Pulmonary artery endothelial cell (primary cell): ENCODE measurements at regions not wholly inside any gene's neighbourhood (a gene's known extent, or its start where the extent isn't known, plus 50 kb on each side); places are given as distances from the start of the nearest gene placed in this dataset.
"Not testable (repeated sequence)": the region's sequence is repeated elsewhere in the genome, so short reads cannot be mapped to it uniquely, and the experiment has no call there.

ENCODE experiments used
- DNase-seq: peaks from one replicate; pipeline ENCODE4 v3.0.0-alpha.2; 2011; ENCODE audit warnings: low read depth, low spot score

DNA sequence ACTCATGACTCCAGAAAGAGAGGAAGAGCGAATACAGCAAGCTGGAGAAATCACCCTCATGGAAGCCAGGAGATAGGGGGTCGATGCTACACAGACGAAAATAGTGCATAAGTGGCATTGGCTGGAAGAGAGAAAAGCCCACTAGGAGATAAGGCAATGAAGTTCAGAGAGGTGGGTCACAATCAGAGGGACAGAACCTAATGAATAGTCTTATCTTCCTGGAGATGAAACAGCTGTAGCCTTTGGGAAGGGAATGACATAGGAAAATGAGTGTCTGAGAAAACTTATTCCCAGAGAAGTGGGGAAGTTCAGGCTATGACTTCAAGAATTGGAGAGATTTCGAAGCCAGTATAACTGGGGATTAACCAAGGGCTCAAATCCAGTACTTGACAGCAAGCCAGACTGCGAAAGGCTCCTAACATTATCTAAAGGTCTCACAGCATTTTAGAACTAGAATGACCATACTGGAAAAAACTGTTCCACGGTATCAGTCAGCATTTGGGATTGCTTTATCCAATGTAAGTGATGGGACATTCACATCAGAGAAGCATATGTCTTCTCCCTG lies 211.1 kb downstream of the ZNF365 start:
- no peak for DNase-seq

DNA sequence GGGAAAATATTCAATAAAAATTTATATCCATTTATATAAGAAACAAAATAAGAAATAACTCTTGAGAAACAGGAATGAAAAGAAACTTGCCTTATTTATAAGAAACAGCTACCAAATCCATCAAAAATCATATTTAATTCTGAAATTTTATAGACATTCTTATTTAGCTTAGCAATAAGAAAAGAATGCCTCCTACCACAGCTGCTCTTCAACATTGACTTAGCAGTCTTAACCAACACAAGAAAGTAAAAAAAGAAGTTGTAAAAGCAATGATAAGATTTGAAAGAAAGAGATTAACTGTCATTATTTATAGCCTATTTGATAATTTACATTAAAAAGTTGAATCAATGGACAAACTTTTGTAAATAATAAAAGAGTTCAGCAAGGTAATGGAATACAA lies 212.8 kb downstream of the ZNF365 start:
- no peak for DNase-seq

DNA sequence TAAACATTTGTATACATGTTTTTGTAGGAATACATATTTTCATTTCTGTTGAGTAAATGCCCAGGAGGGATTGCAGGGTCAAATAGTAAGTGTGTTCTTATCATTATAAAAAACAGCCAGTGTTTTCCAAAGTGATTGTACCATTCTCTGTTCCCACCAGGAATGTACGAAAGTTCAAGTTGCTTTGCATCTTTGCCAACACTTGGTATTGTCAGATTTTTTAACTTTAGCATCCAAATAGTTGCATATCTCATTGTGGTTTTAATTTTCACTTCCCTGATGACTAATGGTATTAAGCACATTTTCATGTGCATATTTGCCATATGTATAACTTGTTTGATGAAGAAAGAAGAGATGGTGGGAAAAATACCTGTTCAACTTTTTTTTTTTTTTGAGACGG lies 213.9 kb downstream of the ZNF365 start:
- no peak for DNase-seq

DNA sequence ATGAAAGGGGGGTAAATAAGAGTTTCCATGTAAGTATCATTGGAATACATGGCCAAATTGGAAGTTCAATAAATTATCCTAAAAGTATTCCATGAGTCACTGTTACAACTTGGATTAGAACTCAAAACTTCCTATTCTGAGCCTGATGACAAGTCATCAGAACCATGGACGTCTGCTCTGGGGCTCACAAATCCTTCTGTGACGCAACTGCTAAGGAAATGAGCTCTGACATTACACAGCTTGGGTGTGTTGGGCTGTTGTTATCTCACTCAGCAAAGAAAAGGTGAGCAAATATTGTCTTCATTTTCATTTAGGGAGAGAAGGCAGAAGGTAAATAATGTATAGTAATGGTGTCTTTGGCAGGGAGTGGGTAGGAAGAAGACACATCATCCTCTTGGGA lies 214.8 kb upstream of the ADO start:
- DNase-seq: no peak

DNA sequence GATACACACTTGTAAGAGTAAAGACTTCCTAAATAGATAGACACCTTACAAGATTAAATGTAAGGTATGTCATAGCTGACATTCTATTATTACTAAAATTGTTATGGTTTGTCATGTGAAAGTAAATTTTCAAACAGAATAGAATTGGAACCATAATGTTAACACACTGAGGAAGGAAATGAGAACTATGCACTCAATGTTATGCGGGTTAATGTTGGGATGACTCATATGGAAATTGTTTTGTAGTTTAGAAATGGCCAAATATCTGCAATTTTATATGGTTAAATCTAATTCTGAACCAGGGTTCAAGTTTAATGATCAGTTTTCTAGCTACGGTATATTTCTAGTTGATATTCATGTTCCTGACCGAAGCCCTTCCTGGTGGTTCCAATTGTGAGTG lies 214.2 kb upstream of the ADO start:
- DNase-seq: no peak

DNA sequence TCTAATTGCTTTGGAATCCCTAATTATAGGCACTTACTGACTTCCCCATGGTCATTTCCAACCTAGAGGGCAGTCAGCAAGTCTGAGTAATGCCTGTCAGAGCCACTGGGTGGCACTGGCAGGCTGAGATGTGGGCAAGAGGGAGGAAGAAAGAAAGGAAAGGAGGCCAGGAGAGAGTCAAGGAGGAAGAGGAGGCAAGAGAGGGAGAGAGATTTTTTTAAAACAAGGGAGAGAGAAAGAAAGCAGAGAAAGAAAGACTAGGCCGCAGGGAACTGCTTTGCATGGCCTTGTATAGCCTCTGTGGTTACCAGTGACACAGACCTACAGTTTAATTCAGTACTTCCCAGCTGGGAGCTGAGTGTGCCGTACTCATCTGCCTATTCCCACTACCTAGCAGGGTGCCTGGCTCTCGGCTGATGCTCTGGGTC lies 210.4 kb upstream of the ADO start:
- DNase-seq: no peak

DNA sequence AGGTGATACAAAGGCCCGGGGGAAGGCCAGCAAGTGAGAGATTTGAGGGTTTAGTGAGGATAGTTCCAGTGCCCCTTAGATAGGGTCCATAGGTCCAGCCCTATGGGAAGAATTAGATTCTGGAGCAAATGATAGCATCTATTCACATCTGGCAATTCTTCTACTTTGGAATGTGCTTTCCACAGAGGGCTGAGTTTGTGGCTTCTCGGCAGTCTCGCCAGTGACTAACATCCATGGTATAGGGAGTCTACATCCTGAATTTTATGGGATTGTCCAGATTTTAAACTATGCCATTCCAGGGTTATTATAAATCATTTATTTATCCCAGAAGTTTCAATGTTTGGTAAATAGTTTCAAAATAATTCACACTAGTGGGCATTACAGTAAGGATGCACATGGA lies 207.3 kb upstream of the ADO start:
- DNase-seq: no peak

DNA sequence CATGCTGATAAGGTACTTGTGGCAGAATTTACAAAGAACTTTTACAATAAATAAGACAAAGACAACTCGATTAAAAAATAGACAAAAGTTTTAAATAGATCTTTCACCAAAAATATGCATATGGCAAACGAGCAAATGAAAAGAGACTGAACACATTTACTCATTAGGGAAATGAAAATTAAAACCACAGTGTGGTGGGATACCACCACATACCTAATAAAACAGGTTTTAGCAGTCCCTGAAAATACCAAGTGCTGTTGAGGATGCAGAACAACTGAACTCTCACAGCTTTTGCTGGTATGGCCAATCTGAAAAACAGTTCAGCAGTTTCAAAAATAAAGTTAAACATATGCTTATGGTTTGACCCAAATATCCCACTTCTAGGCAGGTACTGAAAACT lies 205.4 kb upstream of the ADO start:
- DNase-seq: no peak

DNA sequence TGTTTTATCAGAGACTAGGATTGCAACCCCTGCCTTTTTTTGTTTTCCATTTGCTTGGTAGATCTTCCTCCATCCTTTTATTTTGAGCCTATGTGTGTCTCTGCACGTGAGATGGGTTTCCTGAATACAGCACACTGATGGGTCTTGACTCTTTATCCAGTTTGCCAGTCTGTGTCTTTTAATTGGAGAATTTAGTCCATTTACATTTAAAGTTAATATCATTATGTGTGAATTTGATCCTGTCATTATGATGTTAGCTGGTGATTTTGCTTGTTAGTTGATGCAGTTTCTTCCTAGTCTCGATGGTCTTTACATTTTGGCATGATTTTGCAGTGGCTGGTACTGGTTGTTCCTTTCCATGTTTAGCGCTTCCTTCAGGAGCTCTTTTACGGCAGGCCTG lies 198.0 kb upstream of the ADO start:
- DNase-seq: not testable (repeated sequence)

DNA sequence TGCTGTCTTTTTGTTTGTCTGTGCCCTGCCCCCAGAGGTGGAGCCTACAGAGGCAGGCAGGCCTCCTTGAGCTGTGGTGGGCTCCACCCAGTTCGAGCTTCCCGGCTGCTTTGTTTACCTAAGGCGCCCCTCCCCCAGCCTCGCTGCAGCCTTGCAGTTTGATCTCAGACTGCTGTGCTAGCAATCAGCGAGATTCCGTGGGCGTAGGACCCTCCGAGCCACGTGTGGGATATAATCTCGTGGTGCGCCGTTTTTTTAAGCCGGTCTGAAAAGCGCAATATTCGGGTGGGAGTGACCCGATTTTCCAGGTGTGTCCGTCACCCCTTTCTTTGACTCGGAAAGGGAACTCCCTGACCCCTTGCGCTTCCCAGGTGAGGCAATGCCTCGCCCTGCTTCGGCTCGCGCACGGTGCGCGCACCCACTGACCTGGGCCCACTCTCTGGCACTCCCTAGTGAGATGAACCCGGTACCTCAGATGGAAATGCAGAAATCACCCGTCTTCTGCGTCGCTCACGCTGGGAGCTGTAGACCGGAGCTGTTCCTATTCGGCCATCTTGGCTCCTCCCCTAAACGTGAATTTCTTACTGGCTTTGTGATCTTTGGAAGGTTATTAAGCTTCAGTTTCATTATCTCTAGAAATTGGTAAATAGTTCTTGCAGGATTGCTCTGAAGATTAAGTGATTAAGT lies 196.2 kb upstream of the ADO start:
- not testable (repeated sequence) for DNase-seq

DNA sequence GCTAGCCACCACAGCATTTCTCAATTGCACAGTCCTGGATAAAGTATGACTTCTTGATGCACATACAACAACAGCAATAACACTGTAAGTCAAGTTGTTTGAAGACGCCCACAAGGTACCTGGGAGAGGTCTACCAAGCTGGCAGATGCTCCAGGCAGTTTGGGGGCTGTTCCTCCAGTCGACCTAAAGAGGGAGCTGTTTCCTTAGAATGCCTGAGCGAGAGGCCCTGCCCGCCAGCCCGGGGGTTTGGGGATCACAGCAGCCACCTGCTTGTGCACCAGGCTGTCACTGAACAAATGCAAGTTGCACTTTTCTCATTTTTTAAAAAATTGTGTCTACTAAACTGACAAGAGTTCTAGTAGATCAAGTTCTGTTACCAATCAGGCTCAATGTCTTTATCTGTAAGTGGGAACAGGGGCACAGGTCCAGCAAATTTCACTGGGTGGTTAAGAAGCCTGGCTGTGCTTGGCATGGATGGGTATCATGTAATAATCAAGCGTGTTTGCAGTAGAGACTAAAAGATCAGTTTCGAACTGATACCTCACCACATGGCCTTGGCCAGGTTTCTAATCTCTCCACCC lies 193.8 kb upstream of the ADO start:
- no peak for DNase-seq

DNA sequence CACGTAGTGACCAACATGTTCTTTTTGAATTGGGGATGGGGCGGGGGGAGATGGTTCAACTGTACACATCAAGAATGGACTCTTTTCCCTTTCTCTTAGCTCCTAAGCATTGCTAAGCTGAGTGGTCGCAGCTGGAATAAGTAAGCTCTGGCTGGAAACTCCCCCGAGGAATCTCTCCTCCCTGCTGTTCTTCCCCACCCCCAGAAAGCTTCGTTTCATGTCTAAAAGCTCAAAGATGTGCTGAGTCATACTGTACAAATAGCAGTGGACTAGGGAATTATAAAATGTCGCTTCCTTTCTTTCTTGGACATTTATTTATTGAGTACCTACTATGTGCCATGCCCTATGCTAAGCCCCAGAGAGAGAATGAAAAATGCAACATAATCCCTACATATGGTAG lies 191.1 kb upstream of the ADO start:
- DNase-seq: no peak

DNA sequence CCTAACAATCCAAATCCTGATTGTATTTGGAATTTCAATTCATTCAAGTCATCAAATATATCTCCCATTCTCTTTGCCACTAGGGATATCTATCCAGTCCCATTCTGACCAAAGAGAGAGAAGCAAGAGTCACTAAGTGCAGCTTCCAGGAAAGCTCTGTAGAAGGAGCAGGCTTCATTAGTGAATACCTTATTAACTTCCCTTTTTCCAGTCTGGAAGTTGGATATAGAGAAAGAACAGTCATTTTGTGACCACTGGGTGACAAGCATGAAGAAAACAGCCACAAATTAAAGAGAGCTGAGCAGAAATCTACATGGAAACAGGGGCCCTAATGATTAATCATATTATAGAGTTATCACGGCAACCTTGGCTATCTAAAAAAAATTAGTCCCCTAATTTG lies 190.7 kb upstream of the ADO start:
- no peak for DNase-seq

DNA sequence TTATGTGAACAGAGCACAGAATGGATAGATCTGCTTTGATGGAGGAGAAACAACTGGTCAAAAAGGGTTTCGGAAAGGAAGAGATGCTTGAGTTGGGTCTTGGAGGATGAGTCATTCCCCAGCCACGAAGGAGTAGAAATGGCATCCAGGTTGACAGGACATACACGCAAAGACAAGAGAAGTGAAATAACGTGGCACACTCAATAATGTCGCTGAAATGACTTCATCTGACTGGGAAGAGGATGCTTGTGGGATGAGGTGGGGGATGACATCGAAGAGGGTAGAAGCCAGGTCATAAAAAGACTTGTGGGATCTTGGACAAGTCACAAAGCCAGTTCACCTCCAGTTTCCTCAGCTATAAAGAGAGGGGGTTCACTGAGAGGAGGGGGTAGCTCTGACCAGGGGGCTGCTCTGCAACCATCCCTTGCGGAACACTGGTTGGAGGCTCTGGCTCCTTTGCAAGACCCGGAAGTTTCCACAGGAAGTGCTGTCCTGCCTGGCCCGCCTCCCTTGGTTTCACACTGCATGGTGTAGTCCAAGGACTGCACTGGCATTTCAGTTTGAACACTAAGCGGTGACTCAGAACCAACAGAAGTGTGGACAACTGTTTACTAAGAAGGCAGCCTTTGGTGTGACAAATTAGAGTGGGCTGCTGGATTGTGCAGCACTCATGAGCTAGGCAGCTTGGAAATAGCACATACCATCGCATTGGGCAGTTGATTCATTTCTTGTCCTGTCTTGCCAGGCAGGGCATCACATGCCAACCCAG lies 189.9 kb upstream of the ADO start:
- no peak for DNase-seq

DNA sequence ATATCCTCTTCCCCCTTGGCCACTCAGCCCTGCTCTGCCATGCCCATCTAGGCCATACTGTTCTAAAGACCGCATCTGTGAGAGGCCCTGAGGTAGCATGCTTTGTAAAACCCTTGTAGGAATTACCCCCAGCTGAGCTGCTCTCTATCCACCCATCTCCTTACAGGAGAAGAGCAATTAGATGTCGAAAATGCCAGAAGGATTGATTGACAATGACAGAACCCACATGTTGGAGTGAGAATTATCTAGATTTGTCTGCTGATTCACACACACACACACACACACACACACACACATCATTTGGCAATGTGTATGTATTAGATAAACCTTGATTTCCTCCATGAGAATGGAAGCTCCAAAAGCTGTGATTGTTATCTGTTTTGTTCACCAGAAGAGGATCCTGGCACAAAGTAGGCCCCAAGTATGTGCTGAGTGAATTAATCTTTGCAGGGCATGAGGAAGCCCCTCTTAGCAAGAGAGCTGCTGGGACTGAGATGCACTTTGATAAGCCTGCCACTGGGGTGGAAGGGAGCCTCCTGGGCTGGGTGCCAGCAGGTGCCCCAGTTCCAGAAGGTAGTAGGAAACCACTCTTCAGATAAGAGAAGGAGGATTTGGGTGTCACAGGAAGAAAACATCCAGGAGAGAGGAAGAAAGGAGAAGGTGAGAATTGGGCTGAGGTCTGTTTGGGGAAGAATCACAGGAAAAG lies 187.5 kb upstream of the ADO start:
- DNase-seq: no peak

DNA sequence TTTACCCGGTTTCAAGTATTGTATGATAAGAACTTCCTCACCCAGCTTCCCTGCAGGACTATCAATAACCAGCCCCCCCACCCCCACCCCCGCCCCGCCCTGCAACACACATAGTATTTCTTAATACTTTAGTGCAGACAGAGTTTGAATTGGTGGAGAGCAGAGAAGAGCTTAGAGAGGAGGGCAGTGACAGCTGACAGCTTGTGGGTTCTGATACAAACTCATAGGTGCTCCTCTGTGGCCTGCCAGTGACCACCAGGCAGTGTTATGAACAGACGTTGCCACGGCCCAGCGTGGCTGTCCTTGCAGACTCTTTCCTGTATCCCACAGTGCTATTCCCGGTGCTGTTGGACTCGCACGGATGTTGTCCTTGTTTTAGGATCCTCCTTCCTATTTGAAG lies 186.9 kb upstream of the ADO start:
- DNase-seq: no peak

DNA sequence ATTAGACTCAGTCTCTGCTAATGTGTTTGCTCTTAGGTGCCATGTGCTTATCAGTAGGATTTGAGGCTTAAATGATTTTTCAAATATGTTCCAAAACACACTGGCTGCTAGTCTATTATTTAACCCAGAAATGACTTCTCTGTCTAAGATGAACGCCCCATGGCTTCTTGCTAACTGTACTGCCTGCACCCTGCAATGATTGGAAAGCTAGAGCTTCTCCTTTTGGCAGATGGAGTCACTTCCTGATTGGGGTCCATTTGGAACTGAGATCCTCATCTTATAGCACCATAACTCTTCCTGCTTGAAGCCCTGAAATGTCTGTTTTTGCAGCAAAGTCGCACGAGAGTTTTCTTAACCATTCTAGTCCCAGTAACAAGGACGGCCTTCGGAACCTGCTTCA lies 186.5 kb upstream of the ADO start:
- no peak for DNase-seq

DNA sequence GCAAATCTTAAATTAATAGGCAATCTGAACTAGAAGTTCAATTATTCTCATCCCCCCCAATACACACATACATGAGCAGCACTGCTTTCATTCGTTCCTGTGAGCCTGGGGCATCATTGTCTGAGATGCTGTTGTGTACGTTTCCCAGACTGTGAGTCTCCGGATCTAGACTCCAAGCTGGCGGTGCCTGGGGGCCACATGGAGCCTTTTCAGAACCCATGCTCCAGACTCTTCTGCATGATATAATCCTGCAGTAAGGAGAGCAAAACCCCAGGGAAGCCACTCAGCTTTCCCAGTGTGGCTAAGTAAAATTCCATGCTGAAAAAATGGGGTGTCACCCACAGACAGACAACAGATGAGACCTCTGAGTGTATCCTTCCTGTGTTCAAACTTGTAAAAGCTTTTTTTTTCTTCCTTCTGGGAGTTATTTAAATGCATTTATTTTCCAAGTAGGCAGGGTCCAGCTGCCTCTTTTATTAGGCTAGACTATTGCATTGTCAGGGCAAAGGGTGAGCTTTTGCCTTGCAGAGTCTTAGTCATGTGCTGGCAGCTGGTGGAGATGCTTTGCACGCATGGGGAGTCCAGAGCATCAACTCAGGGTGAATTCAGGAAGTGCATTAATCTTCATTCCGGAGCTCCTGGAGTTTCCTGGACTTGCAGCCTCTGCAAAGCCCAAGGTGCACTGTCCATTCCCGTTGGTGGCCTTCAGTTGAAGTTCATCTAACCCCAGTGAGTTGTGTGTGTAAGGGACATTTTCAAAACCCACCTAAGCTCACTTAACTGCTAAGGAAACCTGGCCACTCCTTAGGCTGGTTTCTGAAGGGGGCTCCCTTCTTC lies 185.7 kb upstream of the ADO start:
- no peak for DNase-seq

DNA sequence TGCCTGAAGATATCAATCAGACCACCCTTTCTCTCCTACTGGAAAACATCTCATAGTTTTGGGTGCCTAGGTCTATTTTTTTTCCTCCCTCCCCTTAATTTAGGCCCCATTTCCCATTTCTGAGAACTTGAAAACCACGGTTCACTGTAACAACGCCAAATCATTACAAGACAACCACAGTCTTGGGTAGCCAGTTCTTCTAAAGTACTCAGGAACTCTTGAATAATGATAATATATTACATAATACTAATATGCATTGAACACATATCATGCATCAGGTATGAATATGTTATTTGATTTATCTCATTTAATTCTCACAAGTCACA lies 185.1 kb upstream of the ADO start:
- no peak for DNase-seq

DNA sequence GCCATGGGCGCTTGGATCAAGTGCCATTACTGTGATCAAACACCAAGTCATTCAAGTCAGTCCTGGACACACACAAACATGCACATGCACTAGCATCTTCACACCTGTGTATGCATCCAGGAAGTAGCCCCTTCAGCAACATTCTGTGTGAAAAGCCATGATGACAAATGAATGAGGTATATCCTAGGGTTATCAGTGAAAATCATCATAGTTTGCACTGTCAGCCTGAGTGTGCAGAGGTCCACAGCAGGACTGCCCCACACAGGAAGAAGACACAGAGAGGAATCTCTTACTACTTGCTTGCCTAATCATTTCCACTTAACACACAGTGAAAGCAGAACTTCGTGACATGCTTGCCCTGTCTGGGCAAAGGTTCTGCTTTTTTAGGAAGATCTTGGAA lies 184.0 kb upstream of the ADO start:
- DNase-seq: no peak

DNA sequence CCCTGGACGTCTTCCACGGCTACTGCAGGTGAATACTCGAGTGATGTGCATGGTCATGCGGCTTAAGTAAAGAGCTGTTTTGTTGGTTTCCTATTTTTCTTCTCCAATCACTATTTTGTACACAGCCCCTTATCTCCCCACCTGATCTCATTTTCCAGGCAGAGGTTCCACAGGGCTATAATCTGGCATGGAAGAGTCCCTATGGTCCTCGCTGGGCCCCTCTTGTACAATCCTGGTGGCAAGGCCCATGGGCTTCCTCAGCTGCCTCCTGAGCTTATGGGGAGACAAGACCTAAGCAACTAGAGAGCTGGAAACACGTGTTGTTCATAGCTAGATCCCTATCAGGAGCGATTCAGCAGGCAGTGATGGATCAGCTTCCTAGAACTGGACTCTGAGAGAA lies 181.3 kb upstream of the ADO start:
- DNase-seq: no peak
